Vagina (tissue), 2 donors: ENCODE measurements at regions not wholly inside any gene's neighbourhood (a gene's known extent, or its start where the extent isn't known, plus 50 kb on each side); places are given as distances from the start of the nearest gene placed in this dataset.

Experiments
- POLR2A ChIP-seq, 2 donors: fragments of 450-650 bp; IDR thresholded peaks; one replicate each; pipeline ENCODE4 v1.6.1; 2017; ENCODE audit warnings: antibody characterized with exemption in 2 of 2, mild to moderate bottlenecking in 2 of 2, moderate library complexity in 2 of 2
- POLR2AphosphoS5 ChIP-seq, 2 donors: sonication (generic); formaldehyde crosslinking; IDR thresholded peaks; one replicate each; pipeline ENCODE4 v1.9.0; 2017; ENCODE audit warnings: antibody characterized with exemption in 2 of 2, mild to moderate bottlenecking in 2 of 2, low read depth in 1 of 2; ENCODE audit not compliant: insufficient read depth in 1 of 2
- TF ChIP-seq, protein P1 (sequence below), 3 experiments: fragments of 450-650 bp in 2 of 3; fragments of 200-600 bp in 1 of 3; sonication (generic) in 1 of 3; IDR thresholded peaks; one replicate each; pipeline ENCODE4 v1.5.1; 2017 to 2019; ENCODE audit warnings: antibody characterized with exemption in 3 of 3, mild to moderate bottlenecking in 2 of 3, moderate library complexity in 2 of 3

DNA sequence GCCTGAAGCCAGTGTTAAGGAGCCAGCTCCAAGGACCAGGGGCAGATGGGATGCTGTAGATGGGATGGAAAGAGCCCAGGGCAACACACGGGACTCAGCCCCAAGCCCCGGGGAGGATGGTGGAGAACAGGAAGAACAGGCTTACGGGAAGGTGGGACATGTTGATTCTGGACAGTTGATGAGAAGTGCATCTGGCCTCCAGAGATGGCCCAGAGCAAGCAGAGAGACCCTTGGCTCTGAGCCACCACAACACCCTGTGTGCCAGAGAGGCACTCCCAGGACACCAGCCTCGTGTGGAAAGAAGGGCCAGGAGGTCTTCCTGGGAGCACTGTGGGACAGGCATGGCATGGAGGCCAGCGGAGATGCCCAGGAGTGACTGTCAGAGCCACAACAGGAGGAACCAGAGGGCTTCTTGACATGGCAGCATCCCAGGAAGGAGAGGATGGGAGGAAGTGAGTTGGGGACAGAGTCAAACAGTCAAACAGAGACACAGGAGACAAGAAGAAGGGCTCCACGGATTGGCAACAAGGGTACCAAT is 156.3 kb upstream of the MVB12B start:
- TF ChIP-seq, protein P1, sequence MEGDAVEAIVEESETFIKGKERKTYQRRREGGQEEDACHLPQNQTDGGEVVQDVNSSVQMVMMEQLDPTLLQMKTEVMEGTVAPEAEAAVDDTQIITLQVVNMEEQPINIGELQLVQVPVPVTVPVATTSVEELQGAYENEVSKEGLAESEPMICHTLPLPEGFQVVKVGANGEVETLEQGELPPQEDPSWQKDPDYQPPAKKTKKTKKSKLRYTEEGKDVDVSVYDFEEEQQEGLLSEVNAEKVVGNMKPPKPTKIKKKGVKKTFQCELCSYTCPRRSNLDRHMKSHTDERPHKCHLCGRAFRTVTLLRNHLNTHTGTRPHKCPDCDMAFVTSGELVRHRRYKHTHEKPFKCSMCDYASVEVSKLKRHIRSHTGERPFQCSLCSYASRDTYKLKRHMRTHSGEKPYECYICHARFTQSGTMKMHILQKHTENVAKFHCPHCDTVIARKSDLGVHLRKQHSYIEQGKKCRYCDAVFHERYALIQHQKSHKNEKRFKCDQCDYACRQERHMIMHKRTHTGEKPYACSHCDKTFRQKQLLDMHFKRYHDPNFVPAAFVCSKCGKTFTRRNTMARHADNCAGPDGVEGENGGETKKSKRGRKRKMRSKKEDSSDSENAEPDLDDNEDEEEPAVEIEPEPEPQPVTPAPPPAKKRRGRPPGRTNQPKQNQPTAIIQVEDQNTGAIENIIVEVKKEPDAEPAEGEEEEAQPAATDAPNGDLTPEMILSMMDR (IDR thresholded peaks at IDR 0.05): no peak
- TF ChIP-seq POLR2A (IDR thresholded peaks at IDR 0.05): no peak
- TF ChIP-seq POLR2AphosphoS5 (IDR thresholded peaks at IDR 0.05; ENCODE audit: insufficient read depth in 1 of 2, low read depth in 1 of 2): no peak
